ENCODE measurements at regions not wholly inside any gene's neighbourhood (a gene's known extent, or its start where the extent isn't known, plus 50 kb on each side); places are given as distances from the start of the nearest gene placed in this dataset.

GRCh38 chr13:60338754-60339153 is 58.3 kb upstream of the TDRD3 start:
- Histone ChIP-seq H4K20me1 (ENCODE audit: insufficient read depth) (no peaks in the 10 kb centered on the region), H3K9ac (ENCODE audit: low read length) (no peak overlapping the region), H3K4me3 (ENCODE audit: low read length) (no peak overlapping the region), H2AFZ (ENCODE audit: low read depth, low read length) (no peak overlapping the region), H3K27me3 (ENCODE audit: insufficient read depth, low read depth, low read length) (no peaks in the 10 kb centered on the region), H3K4me2 (ENCODE audit: low read length) (no peak overlapping the region), H3F3A (ENCODE audit: insufficient read depth, low read length, poor library complexity, severe bottlenecking) (no peaks in the 10 kb centered on the region), H3K36me3 (ENCODE audit: insufficient read depth, low read length) (no peaks in the 10 kb centered on the region), H3K9me3 (ENCODE audit: low read length) (no peaks in the 10 kb centered on the region), H3K9me2 (ENCODE audit: insufficient read depth, low read length) (no peaks in the 10 kb centered on the region), H3K79me2 (replicated peaks; ENCODE audit: insufficient read depth, low read length) (no peaks in the 10 kb centered on the region), H3K27ac (ENCODE audit: low read length) (no peak overlapping the region)
- TF ChIP-seq, protein P1, sequence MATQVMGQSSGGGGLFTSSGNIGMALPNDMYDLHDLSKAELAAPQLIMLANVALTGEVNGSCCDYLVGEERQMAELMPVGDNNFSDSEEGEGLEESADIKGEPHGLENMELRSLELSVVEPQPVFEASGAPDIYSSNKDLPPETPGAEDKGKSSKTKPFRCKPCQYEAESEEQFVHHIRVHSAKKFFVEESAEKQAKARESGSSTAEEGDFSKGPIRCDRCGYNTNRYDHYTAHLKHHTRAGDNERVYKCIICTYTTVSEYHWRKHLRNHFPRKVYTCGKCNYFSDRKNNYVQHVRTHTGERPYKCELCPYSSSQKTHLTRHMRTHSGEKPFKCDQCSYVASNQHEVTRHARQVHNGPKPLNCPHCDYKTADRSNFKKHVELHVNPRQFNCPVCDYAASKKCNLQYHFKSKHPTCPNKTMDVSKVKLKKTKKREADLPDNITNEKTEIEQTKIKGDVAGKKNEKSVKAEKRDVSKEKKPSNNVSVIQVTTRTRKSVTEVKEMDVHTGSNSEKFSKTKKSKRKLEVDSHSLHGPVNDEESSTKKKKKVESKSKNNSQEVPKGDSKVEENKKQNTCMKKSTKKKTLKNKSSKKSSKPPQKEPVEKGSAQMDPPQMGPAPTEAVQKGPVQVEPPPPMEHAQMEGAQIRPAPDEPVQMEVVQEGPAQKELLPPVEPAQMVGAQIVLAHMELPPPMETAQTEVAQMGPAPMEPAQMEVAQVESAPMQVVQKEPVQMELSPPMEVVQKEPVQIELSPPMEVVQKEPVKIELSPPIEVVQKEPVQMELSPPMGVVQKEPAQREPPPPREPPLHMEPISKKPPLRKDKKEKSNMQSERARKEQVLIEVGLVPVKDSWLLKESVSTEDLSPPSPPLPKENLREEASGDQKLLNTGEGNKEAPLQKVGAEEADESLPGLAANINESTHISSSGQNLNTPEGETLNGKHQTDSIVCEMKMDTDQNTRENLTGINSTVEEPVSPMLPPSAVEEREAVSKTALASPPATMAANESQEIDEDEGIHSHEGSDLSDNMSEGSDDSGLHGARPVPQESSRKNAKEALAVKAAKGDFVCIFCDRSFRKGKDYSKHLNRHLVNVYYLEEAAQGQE (IDR thresholded peaks at IDR 0.05; ENCODE audit: borderline replicate concordance) = no peak
- TF ChIP-seq MXI1 (conservative IDR thresholded peaks at IDR 0.05; ENCODE audit: poor library complexity, severe bottlenecking) (no peak), SMC3 (conservative IDR thresholded peaks at IDR 0.05; ENCODE audit: poor library complexity) (no peak), EZH2 (IDR thresholded peaks at IDR 0.05; ENCODE audit: borderline replicate concordance, insufficient read depth, low read length, poor library complexity, severe bottlenecking) (no peak), RAD21 (conservative IDR thresholded peaks at IDR 0.05) (no peak), TAF1 (IDR thresholded peaks at IDR 0.05; ENCODE audit: low read depth) (no peak), EP300 (conservative IDR thresholded peaks at IDR 0.05; ENCODE audit: poor library complexity, severe bottlenecking) (no peak), POLR2AphosphoS5 (IDR thresholded peaks at IDR 0.05) (no peak)
- TF ChIP-seq, protein P2, sequence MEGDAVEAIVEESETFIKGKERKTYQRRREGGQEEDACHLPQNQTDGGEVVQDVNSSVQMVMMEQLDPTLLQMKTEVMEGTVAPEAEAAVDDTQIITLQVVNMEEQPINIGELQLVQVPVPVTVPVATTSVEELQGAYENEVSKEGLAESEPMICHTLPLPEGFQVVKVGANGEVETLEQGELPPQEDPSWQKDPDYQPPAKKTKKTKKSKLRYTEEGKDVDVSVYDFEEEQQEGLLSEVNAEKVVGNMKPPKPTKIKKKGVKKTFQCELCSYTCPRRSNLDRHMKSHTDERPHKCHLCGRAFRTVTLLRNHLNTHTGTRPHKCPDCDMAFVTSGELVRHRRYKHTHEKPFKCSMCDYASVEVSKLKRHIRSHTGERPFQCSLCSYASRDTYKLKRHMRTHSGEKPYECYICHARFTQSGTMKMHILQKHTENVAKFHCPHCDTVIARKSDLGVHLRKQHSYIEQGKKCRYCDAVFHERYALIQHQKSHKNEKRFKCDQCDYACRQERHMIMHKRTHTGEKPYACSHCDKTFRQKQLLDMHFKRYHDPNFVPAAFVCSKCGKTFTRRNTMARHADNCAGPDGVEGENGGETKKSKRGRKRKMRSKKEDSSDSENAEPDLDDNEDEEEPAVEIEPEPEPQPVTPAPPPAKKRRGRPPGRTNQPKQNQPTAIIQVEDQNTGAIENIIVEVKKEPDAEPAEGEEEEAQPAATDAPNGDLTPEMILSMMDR (IDR thresholded peaks at IDR 0.05; ENCODE audit: poor library complexity, severe bottlenecking) = no peak

GRCh38 chr13:60343978-60344377 is 53.0 kb upstream of the TDRD3 start:
- Histone ChIP-seq H3K4me2 (ENCODE audit: low read length) (no peak overlapping the region), H3K9me3 (ENCODE audit: low read length) (no peaks in the 10 kb centered on the region), H3K79me2 (replicated peaks; ENCODE audit: insufficient read depth, low read length) (no peaks in the 10 kb centered on the region), H3F3A (ENCODE audit: insufficient read depth, low read length, poor library complexity, severe bottlenecking) (no peaks in the 10 kb centered on the region), H2AFZ (ENCODE audit: low read depth, low read length) (no peak overlapping the region), H3K27ac (ENCODE audit: low read length) (no peak overlapping the region), H3K27me3 (ENCODE audit: insufficient read depth, low read depth, low read length) (no peaks in the 10 kb centered on the region), H3K9ac (ENCODE audit: low read length) (no peak overlapping the region), H3K36me3 (ENCODE audit: insufficient read depth, low read length) (no peaks in the 10 kb centered on the region), H4K20me1 (ENCODE audit: insufficient read depth) (no peaks in the 10 kb centered on the region), H3K4me3 (ENCODE audit: low read length) (no peak overlapping the region), H3K9me2 (ENCODE audit: insufficient read depth, low read length) (no peaks in the 10 kb centered on the region)
- TF ChIP-seq EP300 (conservative IDR thresholded peaks at IDR 0.05; ENCODE audit: poor library complexity, severe bottlenecking) = no peak
- no peak for TF ChIP-seq POLR2AphosphoS5 (IDR thresholded peaks at IDR 0.05)

GRCh38 chr13:60347174-60347573 is 49.8 kb upstream of the TDRD3 start:
- no peak overlapping the region for H2AFZ ChIP-seq (ENCODE audit: low read depth, low read length)
- no peak overlapping the region for H3K9ac ChIP-seq (ENCODE audit: low read length)
- no peaks in the 10 kb centered on the region for H4K20me1 ChIP-seq (ENCODE audit: insufficient read depth)
- H3K36me3 ChIP-seq (ENCODE audit: insufficient read depth, low read length) = no peaks in the 10 kb centered on the region
- no peaks in the 10 kb centered on the region for H3K79me2 ChIP-seq (replicated peaks; ENCODE audit: insufficient read depth, low read length)
- no peaks in the 10 kb centered on the region for H3F3A ChIP-seq (ENCODE audit: insufficient read depth, low read length, poor library complexity, severe bottlenecking)
- H3K4me3 ChIP-seq (ENCODE audit: low read length) = no peak overlapping the region
- H3K27me3 ChIP-seq (ENCODE audit: insufficient read depth, low read depth, low read length) = no peaks in the 10 kb centered on the region
- H3K4me2 ChIP-seq (ENCODE audit: low read length) = no peak overlapping the region
- TF ChIP-seq EZH2 (IDR thresholded peaks at IDR 0.05; ENCODE audit: borderline replicate concordance, insufficient read depth, low read length, poor library complexity, severe bottlenecking) (no peak), TAF1 (IDR thresholded peaks at IDR 0.05; ENCODE audit: low read depth) (no peak), POLR2AphosphoS5 (IDR thresholded peaks at IDR 0.05) (no peak), SMC3 (conservative IDR thresholded peaks at IDR 0.05; ENCODE audit: poor library complexity) (no peak), RAD21 (conservative IDR thresholded peaks at IDR 0.05) (no peak), EP300 (conservative IDR thresholded peaks at IDR 0.05; ENCODE audit: poor library complexity, severe bottlenecking) (no peak), MXI1 (conservative IDR thresholded peaks at IDR 0.05; ENCODE audit: poor library complexity, severe bottlenecking) (no peak)
- TF ChIP-seq, protein P2 (IDR thresholded peaks at IDR 0.05; ENCODE audit: poor library complexity, severe bottlenecking) = no peak
- TF ChIP-seq, protein P1 (IDR thresholded peaks at IDR 0.05; ENCODE audit: borderline replicate concordance) = no peak
- H3K9me2 ChIP-seq (ENCODE audit: insufficient read depth, low read length) = no peaks in the 10 kb centered on the region
- no peaks in the 10 kb centered on the region for H3K9me3 ChIP-seq (ENCODE audit: low read length)
- no peak overlapping the region for H3K27ac ChIP-seq (ENCODE audit: low read length)
